ENCODE measurements at regions not wholly inside any gene's neighbourhood (a gene's known extent, or its start where the extent isn't known, plus 50 kb on each side); places are given as distances from the start of the nearest gene placed in this dataset.

DNA sequence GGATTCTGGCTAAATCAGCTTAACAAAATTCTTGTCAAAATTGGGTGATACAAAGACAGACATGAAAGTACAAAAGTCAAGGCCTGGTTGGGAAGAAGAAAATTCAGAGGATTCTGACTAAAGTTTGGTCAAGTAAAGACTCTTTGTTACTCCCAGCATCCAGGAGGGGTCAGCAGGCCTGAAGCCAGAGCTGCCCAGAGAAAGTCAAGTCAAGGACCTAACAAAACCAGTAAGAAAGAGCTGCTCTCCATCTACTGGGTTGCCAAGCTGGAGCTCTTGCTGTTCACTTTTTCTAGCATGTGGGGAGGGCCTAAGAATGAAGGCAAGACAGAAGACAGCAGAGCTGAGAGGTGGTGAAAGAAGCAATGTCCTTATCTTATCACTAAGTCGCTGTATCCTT is 143.3 kb downstream of the C1D start:
- TF ChIP-seq TAF1 (IDR thresholded peaks at IDR 0.05; ENCODE audit: low read depth) (no peak), MXI1 (conservative IDR thresholded peaks at IDR 0.05; ENCODE audit: poor library complexity, severe bottlenecking) (no peak), EP300 (conservative IDR thresholded peaks at IDR 0.05; ENCODE audit: poor library complexity, severe bottlenecking) (no peak), POLR2AphosphoS5 (IDR thresholded peaks at IDR 0.05) (no peak), RAD21 (conservative IDR thresholded peaks at IDR 0.05) (no peak), EZH2 (IDR thresholded peaks at IDR 0.05; ENCODE audit: borderline replicate concordance, insufficient read depth, low read length, poor library complexity, severe bottlenecking) (no peak), SMC3 (conservative IDR thresholded peaks at IDR 0.05; ENCODE audit: poor library complexity) (no peak)
- TF ChIP-seq, protein P1, sequence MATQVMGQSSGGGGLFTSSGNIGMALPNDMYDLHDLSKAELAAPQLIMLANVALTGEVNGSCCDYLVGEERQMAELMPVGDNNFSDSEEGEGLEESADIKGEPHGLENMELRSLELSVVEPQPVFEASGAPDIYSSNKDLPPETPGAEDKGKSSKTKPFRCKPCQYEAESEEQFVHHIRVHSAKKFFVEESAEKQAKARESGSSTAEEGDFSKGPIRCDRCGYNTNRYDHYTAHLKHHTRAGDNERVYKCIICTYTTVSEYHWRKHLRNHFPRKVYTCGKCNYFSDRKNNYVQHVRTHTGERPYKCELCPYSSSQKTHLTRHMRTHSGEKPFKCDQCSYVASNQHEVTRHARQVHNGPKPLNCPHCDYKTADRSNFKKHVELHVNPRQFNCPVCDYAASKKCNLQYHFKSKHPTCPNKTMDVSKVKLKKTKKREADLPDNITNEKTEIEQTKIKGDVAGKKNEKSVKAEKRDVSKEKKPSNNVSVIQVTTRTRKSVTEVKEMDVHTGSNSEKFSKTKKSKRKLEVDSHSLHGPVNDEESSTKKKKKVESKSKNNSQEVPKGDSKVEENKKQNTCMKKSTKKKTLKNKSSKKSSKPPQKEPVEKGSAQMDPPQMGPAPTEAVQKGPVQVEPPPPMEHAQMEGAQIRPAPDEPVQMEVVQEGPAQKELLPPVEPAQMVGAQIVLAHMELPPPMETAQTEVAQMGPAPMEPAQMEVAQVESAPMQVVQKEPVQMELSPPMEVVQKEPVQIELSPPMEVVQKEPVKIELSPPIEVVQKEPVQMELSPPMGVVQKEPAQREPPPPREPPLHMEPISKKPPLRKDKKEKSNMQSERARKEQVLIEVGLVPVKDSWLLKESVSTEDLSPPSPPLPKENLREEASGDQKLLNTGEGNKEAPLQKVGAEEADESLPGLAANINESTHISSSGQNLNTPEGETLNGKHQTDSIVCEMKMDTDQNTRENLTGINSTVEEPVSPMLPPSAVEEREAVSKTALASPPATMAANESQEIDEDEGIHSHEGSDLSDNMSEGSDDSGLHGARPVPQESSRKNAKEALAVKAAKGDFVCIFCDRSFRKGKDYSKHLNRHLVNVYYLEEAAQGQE (IDR thresholded peaks at IDR 0.05; ENCODE audit: borderline replicate concordance): no peak
- TF ChIP-seq, protein P2, sequence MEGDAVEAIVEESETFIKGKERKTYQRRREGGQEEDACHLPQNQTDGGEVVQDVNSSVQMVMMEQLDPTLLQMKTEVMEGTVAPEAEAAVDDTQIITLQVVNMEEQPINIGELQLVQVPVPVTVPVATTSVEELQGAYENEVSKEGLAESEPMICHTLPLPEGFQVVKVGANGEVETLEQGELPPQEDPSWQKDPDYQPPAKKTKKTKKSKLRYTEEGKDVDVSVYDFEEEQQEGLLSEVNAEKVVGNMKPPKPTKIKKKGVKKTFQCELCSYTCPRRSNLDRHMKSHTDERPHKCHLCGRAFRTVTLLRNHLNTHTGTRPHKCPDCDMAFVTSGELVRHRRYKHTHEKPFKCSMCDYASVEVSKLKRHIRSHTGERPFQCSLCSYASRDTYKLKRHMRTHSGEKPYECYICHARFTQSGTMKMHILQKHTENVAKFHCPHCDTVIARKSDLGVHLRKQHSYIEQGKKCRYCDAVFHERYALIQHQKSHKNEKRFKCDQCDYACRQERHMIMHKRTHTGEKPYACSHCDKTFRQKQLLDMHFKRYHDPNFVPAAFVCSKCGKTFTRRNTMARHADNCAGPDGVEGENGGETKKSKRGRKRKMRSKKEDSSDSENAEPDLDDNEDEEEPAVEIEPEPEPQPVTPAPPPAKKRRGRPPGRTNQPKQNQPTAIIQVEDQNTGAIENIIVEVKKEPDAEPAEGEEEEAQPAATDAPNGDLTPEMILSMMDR (IDR thresholded peaks at IDR 0.05; ENCODE audit: poor library complexity, severe bottlenecking): no peak
- Histone ChIP-seq H3K4me3 (ENCODE audit: low read length) (no peak overlapping the region), H3K9ac (ENCODE audit: low read length) (no peak overlapping the region), H3K9me3 (ENCODE audit: low read length) (no peaks in the 10 kb centered on the region), H3F3A (ENCODE audit: insufficient read depth, low read length, poor library complexity, severe bottlenecking) (no peaks in the 10 kb centered on the region), H3K36me3 (ENCODE audit: insufficient read depth, low read length) (no peaks in the 10 kb centered on the region), H3K9me2 (ENCODE audit: insufficient read depth, low read length) (no peaks in the 10 kb centered on the region), H3K27ac (ENCODE audit: low read length) (no peak overlapping the region), H3K4me2 (ENCODE audit: low read length) (no peak overlapping the region), H4K20me1 (ENCODE audit: insufficient read depth) (no peaks in the 10 kb centered on the region), H2AFZ (ENCODE audit: low read depth, low read length) (no peak overlapping the region), H3K27me3 (ENCODE audit: insufficient read depth, low read depth, low read length) (no peaks in the 10 kb centered on the region), H3K79me2 (replicated peaks; ENCODE audit: insufficient read depth, low read length) (no peaks in the 10 kb centered on the region)

DNA sequence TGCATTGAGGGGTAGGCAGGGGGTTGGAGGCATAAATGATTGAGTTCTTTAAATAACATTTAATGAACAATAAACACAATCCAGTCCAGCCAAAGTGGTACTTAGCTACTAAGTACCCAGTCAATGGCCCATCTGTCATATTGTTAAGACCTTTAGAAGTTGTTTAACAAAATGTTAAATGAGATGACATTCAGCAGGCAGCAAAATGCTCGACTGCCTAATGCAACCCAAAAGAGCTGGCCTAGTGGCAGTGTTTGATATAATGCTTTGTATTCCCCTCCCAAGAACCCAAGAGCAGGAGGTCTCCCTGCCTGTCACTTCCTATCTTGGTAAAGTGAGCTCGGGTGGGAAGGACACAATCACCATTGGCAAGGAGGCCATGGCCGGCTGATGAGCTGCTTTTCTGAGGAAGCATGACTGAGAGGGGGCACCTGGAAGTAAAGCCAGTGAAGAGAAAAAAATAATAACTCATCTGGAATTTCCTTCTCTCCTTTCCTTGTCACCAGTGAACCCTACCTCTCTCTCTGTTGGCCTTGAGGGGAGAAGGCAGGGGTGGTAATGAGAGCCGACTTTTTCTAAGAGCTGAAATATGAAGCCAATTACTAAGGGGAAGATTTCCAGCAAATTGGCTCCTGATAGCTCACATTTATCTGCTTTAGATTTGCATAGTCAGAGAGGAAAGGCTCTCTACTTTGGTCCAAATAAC is 140.6 kb downstream of the C1D start:
- no peaks in the 10 kb centered on the region for H3K9me2 ChIP-seq (ENCODE audit: insufficient read depth, low read length)
- H4K20me1 ChIP-seq (ENCODE audit: insufficient read depth): no peaks in the 10 kb centered on the region
- H3K9me3 ChIP-seq (ENCODE audit: low read length): no peaks in the 10 kb centered on the region

More for the DNA sequence above, 140.6 kb downstream of the C1D start:
- Histone ChIP-seq H3K4me2 (ENCODE audit: low read length) (no peak overlapping the region), H3K36me3 (ENCODE audit: insufficient read depth, low read length) (no peaks in the 10 kb centered on the region), H2AFZ (ENCODE audit: low read depth, low read length) (no peak overlapping the region), H3K4me3 (ENCODE audit: low read length) (no peak overlapping the region), H3K79me2 (replicated peaks; ENCODE audit: insufficient read depth, low read length) (no peaks in the 10 kb centered on the region), H3K27ac (ENCODE audit: low read length) (no peak overlapping the region), H3F3A (ENCODE audit: insufficient read depth, low read length, poor library complexity, severe bottlenecking) (no peaks in the 10 kb centered on the region), H3K27me3 (ENCODE audit: insufficient read depth, low read depth, low read length) (no peaks in the 10 kb centered on the region), H3K9ac (ENCODE audit: low read length) (no peak overlapping the region)
- TF ChIP-seq EP300 (conservative IDR thresholded peaks at IDR 0.05; ENCODE audit: poor library complexity, severe bottlenecking): no peak
- TF ChIP-seq, protein P2 (IDR thresholded peaks at IDR 0.05; ENCODE audit: poor library complexity, severe bottlenecking): no peak
- no peak for TF ChIP-seq RAD21 (conservative IDR thresholded peaks at IDR 0.05)
- no peak for TF ChIP-seq SMC3 (conservative IDR thresholded peaks at IDR 0.05; ENCODE audit: poor library complexity)
- TF ChIP-seq MXI1 (conservative IDR thresholded peaks at IDR 0.05; ENCODE audit: poor library complexity, severe bottlenecking): no peak
- TF ChIP-seq, protein P1 (IDR thresholded peaks at IDR 0.05; ENCODE audit: borderline replicate concordance): no peak
- no peak for TF ChIP-seq EZH2 (IDR thresholded peaks at IDR 0.05; ENCODE audit: borderline replicate concordance, insufficient read depth, low read length, poor library complexity, severe bottlenecking)
- TF ChIP-seq POLR2AphosphoS5 (IDR thresholded peaks at IDR 0.05): no peak
- no peak for TF ChIP-seq TAF1 (IDR thresholded peaks at IDR 0.05; ENCODE audit: low read depth)

All from neural cell (in vitro differentiated cells).